Right kidney (tissue), 1 donor: ENCODE measurements at regions not wholly inside any gene's neighbourhood (a gene's known extent, or its start where the extent isn't known, plus 50 kb on each side); places are given as distances from the start of the nearest gene placed in this dataset.

Experiments used
- DNase-seq: peaks from one replicate; pipeline ENCODE4 v3.0.0-alpha.2; 2016

DNA sequence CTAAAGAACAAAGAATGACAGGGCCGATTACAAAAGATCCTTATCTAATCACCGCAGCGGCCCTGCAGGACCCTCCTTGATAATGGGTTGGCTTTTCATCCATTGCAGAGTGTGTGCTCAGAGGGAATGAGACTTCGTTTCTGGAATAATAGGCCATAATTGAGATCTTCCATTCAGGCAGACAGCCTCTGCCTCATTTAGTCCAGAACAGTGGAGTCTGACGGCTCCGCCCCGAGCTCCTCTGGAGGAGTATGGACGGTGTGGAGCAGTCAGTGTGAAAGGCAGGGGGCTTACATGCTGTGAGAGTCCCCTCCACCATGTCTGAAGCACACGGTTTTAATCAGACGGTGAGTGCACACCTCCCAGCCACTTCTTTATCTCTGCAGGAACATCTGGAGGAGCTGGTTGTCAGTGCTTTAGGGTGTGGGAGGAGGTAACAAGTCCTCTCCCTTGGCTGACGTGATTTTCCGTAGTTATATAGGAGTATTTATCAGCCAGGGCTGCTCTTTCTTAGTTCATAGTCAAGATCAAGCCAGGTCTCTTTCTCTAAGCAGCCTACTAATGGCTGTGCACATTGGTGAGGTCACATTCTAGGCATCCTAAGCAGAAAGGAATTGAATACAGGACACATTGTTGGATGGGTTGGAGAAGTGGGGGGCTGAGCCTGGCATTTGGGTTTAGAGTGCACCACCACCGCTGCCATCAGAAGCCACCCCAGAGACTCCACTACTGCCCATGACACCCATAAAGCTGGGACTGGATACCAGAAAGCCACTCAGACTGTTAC is 1477.9 kb downstream of the TBC1D22A start:
- no peak for DNase-seq

DNA sequence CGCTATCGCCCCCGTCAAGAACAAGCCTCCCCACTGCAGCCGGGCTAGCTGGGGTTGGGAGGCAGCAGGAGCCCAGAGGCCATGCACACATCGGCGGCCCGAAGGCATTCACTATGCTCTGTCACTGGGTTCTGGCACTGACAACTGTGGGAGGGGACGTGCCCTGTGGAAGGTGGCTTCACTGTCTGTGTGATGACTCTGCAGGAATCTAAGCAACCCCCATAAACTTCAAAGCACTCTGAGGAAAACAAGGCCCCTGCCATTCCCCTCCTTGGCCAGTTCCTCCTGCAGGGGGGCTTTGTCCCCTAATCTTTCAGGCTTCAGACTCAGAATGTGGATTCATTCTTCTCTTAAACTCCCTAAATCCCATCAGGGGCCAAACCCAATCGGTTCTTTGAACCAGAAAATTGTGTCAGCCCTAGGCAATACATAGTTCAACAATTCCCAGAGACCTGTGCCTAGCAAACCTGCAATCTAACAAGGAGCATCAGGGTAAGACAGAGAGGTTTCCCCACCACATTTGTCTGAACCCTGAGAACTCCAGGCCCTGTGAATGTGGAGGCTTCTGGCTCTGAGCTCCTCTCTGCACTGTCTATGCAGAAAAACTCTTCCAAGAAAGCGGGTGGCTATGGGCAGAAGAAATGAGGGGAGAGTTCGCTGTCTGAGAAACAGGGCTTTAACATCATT is 1477.2 kb downstream of the TBC1D22A start:
- DNase-seq = no peak

DNA sequence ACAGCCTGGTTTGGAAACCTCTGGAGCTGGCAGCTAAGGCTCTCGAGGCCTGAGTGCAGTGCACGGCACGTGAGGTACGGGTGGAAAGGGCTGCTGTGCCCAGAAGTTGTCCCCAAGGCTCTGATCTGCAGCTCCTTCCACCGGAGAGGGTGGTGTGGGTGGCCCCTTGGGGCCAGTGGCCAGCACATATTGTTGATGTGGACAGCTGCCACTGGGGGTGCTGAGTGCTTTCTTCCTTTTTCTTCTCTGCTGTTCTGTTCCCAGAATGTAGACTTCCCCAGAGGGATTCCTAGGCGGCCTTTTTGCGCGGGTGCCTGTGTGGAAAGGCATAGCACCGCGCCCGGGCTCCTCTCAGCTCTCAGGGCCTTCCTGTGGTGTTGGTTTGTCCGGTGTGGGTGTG is 1476.5 kb downstream of the TBC1D22A start:
- no peak for DNase-seq

DNA sequence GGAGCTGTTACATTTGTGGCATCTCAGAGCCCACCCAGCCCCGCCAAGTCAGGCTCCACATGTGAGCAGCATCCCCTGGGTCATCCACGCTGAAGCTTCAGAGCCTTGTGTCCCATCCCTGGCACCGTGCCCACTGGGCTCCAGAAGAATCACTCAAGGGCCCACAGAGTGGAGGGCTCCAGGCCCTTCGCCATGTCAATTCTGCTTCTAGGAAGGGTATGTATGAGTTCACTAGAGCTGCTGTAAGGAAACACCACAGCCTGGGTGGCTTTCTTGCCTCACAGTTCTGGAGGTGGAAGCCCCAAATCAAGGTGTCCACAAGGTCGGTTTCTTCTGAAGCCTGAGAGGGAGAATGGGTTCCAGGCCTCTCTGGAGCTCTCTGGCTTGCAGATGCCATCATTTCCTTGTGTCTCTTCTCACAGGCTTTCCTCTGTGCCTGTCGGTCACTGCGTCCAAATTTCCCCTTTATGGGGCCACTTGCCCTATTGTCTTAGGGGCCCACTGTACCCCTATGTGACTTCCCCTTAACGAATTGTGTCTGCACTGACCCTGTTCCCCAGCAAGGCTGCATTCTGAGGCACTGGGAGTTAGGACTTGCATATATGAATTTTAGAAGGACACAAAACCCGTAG is 1476.0 kb downstream of the TBC1D22A start:
- no peak for DNase-seq

DNA sequence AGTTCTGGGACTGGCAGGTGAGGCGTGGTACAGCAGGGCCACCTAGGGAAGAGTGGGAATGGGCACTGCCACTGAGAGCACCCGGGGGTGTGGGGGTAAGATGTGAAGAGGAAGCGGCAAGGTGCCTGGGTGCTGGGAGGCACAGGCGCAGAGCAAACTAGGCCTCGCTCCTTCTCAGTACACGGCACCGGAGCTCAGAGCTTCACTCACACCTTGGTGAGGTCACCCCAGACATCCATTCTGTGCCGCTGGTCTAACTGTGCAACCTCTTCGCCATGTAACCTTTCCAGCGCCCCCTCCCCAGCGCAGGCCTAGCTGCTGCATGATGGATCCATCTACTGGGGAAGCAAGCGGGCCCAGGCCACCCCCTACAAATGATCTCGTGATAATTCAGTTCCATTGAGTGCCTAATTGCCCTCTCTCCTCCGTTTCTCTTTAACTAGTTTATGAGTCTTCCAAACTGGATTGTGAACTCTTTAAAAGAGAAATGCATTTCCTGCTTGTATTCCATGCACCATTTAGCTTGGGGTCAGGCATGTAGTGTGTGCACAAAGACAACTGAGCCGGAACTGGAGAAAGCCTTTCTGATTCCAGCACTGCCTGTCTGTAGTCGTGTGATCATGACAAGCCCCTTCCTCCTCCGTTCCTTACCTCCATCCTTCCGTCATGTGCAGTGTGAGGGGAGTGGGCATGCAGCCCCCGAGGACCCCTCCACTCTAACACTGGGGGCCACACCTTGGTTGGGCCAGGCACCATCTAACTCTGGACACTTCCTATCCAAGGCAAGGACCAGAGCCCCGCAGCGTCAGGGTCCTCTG is 1475.2 kb downstream of the TBC1D22A start:
- no peak for DNase-seq

DNA sequence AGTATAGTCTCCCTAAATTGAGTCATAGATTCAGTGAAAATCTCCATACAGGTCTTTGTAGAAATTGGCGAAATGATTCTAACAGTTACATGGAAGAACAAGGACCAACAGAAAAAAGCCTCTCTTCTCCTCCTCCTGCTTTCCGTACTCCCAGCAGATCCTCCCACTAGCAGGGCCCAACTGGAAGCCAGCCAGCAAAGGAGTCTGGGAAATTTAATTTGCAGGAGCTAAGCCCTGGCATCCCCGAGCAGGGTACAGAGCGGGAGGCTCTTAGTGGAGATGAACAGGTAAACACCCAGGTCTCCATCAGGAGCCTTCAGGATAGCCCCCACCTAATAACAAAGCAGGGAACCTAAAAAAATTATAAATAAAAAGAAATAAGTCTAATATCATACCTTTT is 1473.8 kb downstream of the TBC1D22A start:
- no peak for DNase-seq

DNA sequence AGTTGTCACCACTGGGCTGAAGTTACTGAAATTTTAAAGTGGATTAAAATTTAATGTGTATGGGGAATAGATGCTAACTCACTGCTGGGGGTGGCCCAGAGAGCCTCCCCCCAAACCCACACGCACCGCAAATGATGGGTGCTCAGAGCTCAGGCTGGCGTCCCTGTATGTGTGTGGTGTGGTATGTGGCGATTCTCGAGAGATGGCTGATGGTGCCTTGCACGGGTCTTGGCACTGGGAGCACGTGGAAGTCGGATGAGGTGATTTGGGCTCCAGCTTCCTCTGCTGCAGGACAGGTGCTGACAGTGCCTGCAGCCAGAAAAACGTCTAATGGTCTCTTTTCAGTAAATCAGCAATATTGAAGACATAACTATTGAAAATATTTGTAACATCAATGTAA is 1473.3 kb downstream of the TBC1D22A start:
- no peak for DNase-seq

DNA sequence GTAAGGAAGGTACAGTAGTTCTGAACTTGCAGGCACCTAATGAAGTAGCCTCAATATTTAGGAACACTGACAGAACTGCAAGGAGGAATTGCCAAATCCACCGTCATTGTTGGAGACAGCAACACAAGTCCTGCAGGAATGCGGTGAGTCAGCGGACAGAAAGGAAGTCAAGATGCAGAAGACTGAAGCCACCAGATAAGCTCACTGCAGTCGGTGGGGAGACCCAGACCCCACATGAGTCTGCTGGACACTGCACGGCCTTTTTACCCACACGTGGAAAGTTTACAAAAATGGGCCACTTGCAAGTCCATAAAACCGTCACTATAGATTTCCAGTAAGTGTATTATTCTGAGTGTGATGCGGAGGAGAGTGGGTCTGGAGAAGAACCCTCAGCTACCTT is 1471.6 kb downstream of the TBC1D22A start:
- DNase-seq = no peak

DNA sequence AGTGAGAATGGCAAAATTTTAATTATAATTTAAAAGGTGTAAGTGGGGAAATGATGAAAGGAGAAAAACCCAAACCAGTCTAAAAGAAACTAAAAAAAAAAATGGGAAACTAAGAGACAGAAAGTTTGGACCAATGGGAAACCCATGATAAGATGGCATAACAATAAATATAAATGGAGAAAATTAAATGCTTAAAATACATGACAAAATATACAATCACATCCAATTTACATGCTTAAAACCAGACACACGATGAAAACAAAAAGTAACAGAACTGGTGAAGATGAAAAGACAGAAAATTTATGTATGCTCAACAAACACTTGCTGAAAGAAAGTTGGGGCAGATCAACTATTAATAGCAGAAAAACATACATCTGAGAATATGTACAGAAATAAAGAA is 1471.1 kb downstream of the TBC1D22A start:
- DNase-seq = no peak

DNA sequence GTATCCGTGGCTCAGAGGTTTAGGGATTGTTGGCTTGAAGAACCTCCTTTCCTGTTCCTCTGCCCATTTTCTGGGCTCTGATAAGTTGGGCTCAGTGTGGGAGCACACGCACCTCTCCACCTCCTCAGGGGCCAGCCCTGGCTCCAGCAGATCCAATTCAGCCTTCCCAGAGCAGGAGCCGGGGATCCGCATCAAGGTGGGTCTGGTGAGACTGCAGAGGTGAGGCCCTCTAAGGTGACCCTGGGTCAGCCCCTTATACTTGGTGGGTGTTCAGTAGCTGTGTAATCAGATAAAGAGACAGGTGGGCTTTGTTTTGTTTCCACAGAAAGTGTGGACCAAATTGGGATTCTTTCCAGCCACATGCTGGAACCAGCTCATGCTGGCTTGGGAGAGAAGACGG is 1466.0 kb downstream of the TBC1D22A start:
- no peak for DNase-seq

DNA sequence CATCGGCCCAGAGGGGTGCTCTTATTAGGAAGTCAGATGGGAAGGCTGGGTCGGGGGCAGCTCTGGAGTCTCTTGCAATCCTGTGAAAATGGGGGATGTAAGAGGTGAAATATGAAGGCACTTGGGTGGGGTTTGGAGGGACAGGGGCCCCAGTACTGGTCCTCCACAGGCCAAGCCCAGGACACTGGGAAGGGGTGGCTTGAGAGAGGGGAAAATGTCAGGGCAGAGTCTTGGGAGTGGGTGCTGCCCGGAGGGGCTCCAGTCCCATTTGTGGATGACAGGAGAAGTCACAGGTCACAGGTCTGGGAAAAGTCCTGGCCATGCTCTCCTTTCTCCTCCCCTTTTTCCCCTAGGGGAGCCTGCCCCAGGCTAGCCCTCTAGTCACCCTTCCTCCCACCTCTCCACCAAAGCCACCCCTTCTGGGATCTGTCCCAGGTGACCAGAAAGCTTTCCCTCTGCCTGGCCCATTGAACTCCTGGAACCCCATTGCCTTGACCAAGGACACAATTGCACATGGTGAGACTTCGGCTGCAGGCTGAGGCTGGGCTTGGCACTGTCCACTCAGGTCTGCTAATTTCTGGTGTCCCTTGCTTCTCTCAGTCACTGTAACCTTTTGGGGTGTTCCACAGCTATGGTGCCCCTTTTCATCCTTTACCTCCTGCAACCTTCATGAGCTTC is 1465.0 kb downstream of the TBC1D22A start:
- DNase-seq = no peak

DNA sequence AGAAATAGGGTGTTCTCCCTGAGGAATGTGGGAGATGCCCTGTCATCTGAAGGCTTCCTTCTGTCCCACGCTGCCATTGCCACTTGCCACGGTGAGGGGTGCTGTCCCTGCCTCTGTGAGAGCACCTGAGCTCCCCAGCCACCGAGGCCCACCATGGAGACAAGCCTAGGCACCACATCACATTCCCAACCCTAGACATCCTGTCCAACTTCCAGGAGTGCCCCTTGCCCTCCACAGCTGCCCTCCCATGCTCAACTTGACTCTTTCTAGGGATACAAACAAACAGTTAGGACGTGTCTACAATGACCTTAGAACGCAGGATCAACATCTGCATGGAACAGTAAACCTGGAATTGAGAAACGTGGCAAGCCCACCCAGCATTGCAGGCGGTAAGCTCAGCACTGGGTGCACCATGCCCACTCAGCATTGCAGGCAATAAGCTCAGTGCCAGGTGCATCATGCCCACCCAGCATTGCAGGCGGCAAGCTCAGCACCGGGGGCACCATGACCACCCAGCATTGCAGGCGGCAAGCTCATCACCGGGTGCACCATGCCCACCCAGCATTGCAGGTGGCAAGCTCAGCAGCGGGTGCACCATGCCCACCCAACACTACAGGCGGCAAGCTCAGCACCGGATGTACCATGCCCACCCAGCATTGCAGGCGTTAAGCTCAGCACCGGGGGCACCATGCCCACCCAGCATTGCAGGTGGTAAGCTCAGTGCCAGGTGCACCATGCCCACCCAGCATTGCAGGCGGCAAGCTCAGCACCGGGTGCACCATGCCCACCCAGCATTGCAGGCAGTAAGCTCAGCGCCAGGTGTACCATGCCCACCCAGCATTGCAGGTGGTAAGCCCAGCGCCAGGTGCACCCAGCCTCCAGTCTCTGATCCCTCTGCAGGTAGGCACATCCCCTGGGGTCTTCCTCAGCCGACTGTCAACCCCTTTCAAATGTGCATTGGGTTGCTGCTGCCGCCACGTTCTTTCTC is 1463.9 kb downstream of the TBC1D22A start:
- DNase-seq = no peak

DNA sequence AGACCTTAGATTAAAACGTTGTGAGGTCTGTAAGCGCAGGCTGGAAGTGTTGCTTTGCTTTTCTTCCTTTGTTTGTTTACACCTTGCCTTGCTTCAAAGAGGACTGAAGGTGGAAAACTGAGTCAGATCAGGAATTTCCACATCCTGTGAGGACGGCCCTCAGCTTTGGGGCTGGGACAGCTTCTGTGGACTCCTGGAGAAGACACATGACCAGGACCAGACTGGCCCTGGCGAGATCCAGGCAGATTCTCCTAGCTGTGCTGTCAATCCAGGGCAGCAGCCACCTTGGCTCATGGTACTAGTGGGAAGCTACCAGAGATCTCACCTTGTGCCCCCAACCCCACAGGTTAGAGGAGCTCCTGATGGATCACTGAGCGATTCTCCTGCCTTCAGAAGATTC is 1461.9 kb downstream of the TBC1D22A start:
- no peak for DNase-seq

DNA sequence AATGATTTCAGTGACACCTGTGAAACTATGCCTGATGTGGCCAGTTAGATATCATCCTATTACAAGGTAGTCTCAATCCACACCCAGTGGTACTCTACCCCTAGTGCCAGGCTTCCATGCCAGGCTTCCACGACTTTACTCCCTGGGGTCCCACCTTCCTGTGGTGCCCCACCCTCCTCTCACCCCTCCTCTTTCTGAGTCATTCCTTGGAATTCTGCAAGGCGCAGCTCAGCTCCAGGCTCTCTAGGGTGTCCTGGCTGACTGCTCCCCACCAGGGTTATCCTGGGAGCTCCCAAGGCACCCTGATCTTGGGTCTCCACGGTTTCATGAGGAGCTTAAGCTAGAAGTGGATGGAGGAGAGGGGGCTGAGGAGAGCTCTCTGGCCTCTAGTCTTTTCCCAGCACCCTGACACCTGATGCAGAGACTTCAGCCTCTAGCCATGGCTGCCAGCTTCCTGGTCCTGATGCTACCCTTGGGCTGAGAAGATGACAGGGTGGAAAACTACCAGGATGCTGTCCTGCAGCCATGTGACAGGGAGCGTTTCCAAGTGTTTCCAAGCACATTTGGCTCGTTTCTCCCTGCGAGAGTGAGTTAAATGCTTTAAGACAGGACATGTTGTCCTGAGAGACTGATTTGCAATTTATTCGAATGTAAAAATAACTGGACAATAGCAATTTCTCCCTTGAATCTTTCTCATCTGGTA is 1461.2 kb downstream of the TBC1D22A start:
- DNase-seq = no peak

DNA sequence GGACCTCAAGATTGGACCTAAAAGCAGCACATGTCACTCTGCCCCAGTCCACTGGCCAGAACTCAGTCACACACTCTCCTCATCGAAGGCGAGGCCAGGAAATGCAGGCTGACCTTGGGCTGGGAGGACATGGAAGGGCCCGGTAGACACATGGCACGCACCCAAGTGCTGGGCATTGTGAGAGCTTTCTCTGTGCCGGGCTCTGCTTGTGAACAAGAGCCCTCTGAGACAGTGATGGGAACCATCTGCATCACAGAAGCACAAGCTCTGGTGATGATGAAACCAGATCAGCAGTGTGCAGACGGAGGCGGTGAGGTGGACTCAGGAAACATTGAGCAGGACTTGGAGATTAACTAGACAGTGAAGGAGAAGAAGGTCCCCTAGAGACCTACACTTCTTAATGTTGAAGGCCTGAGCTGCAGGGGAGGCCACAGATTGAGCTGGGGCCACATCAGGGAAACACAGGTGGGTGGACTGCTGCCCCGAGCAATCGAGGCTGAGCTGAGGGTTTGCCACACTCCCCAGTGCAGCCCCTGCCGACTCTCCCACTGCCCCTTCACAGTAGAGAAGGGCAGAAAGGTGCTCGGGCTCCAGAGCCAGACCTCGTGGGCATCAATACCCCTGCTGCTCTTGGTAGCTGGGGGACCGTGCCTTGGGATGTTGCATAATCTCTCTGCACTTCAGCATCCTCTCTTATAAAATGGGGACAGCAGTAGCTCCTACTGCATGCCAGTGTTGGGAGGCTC is 1460.5 kb downstream of the TBC1D22A start:
- no peak for DNase-seq

DNA sequence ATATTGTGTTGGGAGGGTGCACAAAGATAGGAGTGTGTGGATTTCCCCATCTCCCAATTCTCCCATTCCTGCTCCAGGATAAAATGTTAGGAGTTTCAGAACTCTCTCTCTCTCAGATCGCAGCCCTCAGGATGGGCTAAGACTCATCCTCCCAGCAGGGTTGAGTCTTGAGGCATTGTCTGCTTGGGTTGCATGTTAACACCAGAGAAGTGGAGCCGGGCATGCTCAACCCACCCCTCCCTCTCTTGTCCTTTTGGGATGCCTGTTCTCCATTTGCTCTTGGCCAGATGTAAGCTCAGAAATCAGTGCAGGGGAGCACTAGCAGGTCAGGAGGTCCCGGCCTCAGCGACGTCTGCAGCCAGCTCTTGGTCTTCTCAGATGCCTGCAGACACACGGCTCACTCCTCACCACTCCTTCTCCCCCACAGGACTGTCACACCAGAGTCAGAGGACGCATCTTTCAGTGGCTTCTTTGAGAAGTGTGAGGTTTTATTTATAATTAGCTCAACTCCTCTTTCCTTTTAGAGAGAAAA is 1456.5 kb downstream of the TBC1D22A start:
- no peak for DNase-seq

DNA sequence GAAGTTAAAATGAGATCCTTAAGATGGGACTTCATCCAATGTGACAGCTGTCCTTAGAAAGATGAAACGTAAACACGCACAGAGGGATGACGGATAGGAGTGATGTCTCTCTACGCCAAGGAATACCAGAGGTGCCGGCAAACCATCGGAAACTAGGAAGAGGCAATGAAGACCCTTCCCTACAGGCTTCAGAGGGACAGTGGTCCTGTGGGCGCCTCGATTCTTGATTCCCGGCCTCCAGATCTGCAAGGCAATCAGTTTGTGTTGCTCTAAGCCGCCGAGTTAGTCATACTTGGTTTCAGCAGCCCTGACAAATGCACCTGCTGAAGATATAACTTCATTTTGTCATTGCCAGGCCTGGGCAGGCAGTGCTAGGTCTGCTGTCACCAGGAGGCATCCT is 1455.1 kb downstream of the TBC1D22A start:
- DNase-seq = no peak

DNA sequence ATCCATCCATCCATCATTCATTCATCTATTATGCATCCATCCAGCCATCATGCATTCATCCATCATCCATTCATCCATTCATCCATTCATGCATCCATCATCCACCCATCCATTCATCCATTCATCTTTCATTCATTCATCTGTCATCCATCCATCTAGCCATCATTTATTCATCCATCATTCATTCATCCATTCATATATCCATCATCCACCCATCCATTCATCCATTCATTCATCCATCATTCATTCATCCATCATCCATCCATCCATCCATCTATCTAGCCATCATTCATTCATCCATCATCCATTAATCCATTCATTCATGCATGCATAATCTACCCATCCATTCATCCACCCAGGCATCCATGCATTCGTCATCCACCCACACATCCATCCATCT is 1450.3 kb downstream of the TBC1D22A start:
- no peak for DNase-seq

DNA sequence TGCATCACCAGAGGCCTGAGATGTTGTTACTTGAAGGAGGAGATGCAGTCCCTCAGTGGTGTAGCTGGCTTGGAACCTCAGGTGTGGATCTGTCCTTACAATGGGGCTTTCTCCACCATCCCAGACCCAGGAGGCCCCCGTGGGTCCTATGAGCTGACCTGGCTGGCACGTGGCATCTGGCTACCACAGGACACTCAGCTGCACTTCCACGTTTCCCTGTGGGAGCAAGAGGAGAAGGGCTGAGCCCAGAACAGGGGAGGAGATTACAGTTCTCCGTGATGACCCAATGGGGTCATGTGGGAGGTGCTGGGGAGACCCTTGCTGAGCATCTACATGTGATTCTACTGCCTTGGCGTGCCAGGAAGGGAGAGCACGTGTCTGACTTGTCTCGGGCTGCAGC is 1448.4 kb downstream of the TBC1D22A start:
- no peak for DNase-seq
